GM12891 (cell line): ENCODE measurements at regions not wholly inside any gene's neighbourhood (a gene's known extent, or its start where the extent isn't known, plus 50 kb on each side); places are given as distances from the start of the nearest gene placed in this dataset.

Experiments
- DNase-seq: peaks from one replicate; pipeline ENCODE4 v3.0.0; 2011; ENCODE audit warnings: low spot score; ENCODE audit not compliant: insufficient read length
- FAIRE-seq: peaks from 2 replicates; lab custom pipeline; 2011; peaks lifted over from hg19 to GRCh38; lab: Jason Lieb, UNC
- PAX5 ChIP-seq: IDR thresholded peaks from 2 replicates; pipeline ENCODE4 v1.6.1; 2011; ENCODE audit warnings: low read length, moderate library complexity, mild to moderate bottlenecking; ENCODE audit not compliant: insufficient read depth, severe bottlenecking
- POLR2A ChIP-seq: IDR thresholded peaks from 2 replicates; pipeline ENCODE4 v1.6.1; 2011; ENCODE audit warnings: low read depth, low read length, control low read depth
- POLR2AphosphoS5 ChIP-seq: IDR thresholded peaks from 2 replicates; pipeline ENCODE4 v1.6.1; 2011; ENCODE audit warnings: low read depth, low read length, control low read depth
- POU2F2 ChIP-seq: IDR thresholded peaks from 2 replicates; pipeline ENCODE4 v1.6.1; 2011; ENCODE audit warnings: low read depth, mild to moderate bottlenecking, control low read depth, low read length, moderate library complexity
- SPI1 ChIP-seq: IDR thresholded peaks from 2 replicates; pipeline ENCODE4 v1.6.1; 2011; ENCODE audit warnings: low read depth, low read length, control low read depth
- TAF1 ChIP-seq: IDR thresholded peaks from 2 replicates; pipeline ENCODE4 v1.6.1; 2011; ENCODE audit warnings: low read depth, low read length, control low read depth

DNA sequence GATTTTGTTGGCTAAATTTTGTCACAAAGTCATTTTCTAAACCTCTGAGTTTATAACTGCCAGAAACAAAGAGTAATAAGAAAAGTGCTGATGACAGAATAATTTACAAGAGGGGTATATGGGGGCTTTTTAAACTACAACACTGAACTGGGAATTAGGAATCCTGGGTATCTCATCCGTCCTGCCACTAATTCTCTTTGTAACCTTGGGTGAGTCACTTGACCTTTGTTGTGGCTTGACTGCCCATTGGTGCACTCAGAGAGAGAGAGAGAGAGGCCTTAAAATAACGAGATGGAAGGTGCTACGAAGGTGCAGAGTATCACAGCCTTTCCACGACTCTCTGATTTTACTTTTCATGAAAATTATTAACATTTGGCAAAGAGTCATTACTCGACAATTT is 130.3 kb upstream of the CNTLN start:
- DNase-seq (no peak), FAIRE-seq (no peak)
- TF ChIP-seq TAF1 (no peak), POLR2AphosphoS5 (no peak), POU2F2 (no peak), PAX5 (no peak), SPI1 (no peak), POLR2A (no peak)

- TF ChIP-seq POLR2A (no peak), TAF1 (no peak), SPI1 (no peak), PAX5 (no peak), POLR2AphosphoS5 (no peak), POU2F2 (no peak)
- FAIRE-seq (no peak), DNase-seq (no peak)
Measured at GRCh38 chr9:17003576-17004240, 131.1 kb upstream of the CNTLN start.

DNA sequence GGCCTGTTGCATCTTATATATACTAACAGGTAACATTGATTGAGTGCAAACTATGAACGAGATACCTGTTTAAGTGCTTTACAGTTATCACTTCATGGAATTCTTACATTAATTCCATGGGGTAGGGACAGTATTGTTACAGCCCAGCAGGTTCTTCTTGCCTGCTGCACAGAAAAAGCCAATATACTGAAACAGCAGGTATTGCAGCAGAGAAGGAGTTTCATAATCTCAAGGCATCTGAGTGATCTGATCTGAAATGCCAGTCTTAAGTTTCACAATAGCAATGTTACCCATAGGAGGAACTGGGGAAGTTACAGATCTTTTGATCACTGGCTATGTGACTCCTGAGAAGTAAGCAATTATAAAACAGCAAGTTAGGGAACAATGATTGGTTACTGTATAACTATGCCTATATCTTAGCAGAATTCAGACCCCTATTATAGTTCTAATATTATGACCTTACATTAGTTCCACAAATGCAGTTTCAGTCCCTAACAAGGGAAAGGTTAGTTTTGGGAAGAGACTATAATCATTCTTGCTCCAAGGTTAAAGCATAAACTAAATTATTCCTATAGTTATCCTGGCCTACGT is 126.5 kb upstream of the BNC2 start:
- no peak for FAIRE-seq

GRCh38 chr9:16992138-16992537 is 121.7 kb upstream of the BNC2 start:
- TF ChIP-seq POLR2AphosphoS5 (no peak), POU2F2 (no peak), SPI1 (no peak), PAX5 (no peak), POLR2A (no peak), TAF1 (no peak)
- no peak for DNase-seq
- FAIRE-seq = no peak

More for the DNA sequence above, 126.5 kb upstream of the BNC2 start:
- TF ChIP-seq POLR2AphosphoS5 (no peak), PAX5 (no peak)
- DNase-seq = no peak

DNA sequence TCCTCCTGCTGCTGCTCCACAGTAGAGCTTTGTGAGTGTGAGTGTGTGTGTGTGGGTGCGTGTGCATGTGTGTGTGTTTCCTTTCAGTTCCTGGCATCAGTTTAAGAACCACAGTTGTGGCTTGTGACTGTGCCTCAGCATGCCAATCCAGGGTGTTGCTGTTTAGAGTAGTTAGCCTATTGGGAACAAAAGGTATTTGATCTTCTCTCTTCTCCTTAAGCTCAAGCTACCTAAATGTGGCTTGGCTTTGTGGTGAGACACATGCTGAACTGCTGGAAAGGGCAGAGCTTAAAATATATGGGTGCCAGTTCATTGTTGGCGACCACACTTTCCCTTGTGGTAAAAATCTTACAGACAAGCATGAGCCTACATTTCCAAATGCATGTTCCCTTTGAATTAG is 116.6 kb upstream of the BNC2 start:
- no peak for FAIRE-seq
- no peak for DNase-seq
- no peak for TF ChIP-seq TAF1
- no peak for TF ChIP-seq PAX5
- TF ChIP-seq SPI1 = no peak
- TF ChIP-seq POU2F2 = no peak
- no peak for TF ChIP-seq POLR2AphosphoS5
- no peak for TF ChIP-seq POLR2A

GRCh38 chr9:16986556-16986955 is 116.1 kb upstream of the BNC2 start:
- FAIRE-seq (no peak), DNase-seq (no peak)
- TF ChIP-seq POLR2AphosphoS5 = no peak
- TF ChIP-seq SPI1 = no peak
- TF ChIP-seq POU2F2 = no peak
- TF ChIP-seq PAX5 = no peak
- no peak for TF ChIP-seq POLR2A
- TF ChIP-seq TAF1 = no peak

DNA sequence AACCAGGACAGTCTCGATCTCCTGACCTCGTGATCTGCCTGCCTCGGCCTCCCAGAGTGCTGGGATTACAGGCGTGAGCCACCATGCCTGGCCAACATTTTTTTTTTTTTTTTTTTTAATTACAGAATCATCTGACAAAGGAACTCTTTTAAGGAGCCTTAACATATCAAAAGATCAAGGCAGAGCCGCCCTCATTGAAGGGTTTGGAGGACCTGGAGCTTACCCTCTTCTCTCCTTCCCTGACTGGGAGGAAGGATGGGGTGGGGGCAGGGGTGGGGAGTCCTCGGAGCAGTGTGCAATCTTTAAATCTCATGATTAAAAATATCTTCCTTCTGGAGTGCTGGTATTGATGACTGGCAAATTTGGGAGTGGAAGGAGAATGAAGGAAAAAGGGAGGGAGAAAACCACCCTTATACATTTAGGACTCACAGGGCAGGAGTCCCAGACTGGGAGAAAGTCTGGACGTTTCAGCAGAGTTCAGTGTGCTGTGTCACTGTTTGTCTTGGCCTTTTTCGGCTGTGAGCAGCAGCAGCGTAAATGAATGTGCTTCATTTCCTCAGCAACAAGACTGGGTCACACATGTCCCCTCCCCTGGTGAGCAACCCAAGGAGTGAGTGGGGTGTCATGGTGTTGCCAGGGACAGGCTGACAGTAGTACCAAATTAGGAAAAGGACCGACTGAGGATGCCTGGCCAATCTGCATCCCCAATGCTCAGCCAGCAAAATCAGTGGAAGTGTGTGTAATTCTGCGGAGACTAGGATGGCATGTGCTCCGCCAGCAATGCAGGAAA is 115.3 kb upstream of the BNC2 start:
- FAIRE-seq = no peak
- DNase-seq = no peak
- TF ChIP-seq SPI1 (no peak), POLR2A (no peak), POLR2AphosphoS5 (no peak), POU2F2 (no peak)

DNA sequence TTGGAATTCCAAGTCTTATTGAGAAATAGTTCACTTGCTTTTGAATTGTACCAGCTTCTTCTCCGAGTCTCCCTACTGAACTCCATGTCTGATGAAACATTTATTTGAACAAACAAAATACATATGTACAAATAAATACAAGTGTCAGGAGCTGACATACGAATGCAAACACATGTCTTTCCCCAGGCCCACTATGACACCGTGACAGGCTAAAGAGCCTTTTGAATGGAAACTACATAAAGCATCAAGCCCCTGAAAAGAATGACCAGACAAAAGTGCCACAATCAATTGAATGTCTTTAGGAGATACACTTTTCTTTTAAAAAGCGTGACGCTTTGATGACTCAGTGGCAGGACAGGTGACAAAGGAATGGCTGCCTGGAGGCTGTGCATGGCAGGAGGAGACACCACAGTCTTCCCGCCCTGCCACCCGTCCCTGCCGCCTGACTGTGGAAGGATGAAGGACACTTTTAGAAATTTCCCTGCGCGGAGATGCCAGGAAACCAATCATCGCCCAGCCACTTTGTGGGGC is 112.4 kb upstream of the BNC2 start:
- FAIRE-seq (no peak), DNase-seq (no peak)
- no peak for TF ChIP-seq POLR2A
- TF ChIP-seq SPI1 = no peak
- TF ChIP-seq TAF1 = no peak
- no peak for TF ChIP-seq POLR2AphosphoS5
- no peak for TF ChIP-seq POU2F2
- TF ChIP-seq PAX5 = no peak

GRCh38 chr9:16976427-16976826 is 106.0 kb upstream of the BNC2 start:
- FAIRE-seq = no peak
- no peak for TF ChIP-seq POLR2A
- TF ChIP-seq TAF1 = no peak
- TF ChIP-seq SPI1 = no peak
- no peak for TF ChIP-seq POLR2AphosphoS5
- no peak for TF ChIP-seq POU2F2
- no peak for TF ChIP-seq PAX5
- DNase-seq = no peak
